Right cardiac atrium (tissue), 5 donors: ENCODE measurements at regions not wholly inside any gene's neighbourhood (a gene's known extent, or its start where the extent isn't known, plus 50 kb on each side); places are given as distances from the start of the nearest gene placed in this dataset.

ENCODE experiments used
- ATAC-seq, 2 donors: fragments of 200-7000 bp; cut with Tn5 transposase; one replicate each; pipeline versions ENCODE4 v1.8.0 to v1.9.1; 2020; ENCODE audit warnings: moderate library complexity in 2 of 2, mild to moderate bottlenecking in 1 of 2
- DNase-seq, 3 donors: peaks; one replicate each; pipeline ENCODE4 v3.0.0-alpha.2; 2020
- H3K27ac ChIP-seq: one replicate; pipeline ENCODE4 v1.5.1; 2013; ENCODE audit warnings: mild to moderate bottlenecking, low read length, control low read depth, moderate library complexity
- H3K27me3 ChIP-seq: one replicate; pipeline ENCODE4 v1.6.1; 2013; ENCODE audit not compliant: control insufficient read depth, insufficient read depth
- H3K4me1 ChIP-seq: one replicate; pipeline ENCODE4 v1.6.1; 2013; ENCODE audit warnings: low read length; ENCODE audit not compliant: control insufficient read depth, insufficient read depth
- H3K4me3 ChIP-seq: one replicate; pipeline ENCODE4 v1.5.1; 2013; ENCODE audit warnings: low read length, control low read depth
- H3K9me3 ChIP-seq: one replicate; pipeline ENCODE4 v1.6.1; 2013; ENCODE audit warnings: low read length; ENCODE audit not compliant: control insufficient read depth
- WGBS: extraction: QIAGEN DNeasy Blood & Tissue Kit; methylation state at CpG from one replicate; pipeline ENCODE4 v1.1.7; 2013; 5-methylcytosine and 5-hydroxymethylcytosine counted together
- intact Hi-C, 4 donors: fragments of 100-400 bp; cut with DNase I; formaldehyde crosslinking; loops; one replicate each; pipeline versions ENCODE4 v1.11.0 to v1.14.0; 2022 to 2023
- donor health status: healthy with polysubstance abuse.
- donor health status: DM: no; HTN: yes; CAD: no.
- donor health status: DM: no; HTN: no; CAD: no.
- donor health status: DM: no; HTN: yes; CAD: no; lungs with severe emphysema.
- donor health status: DM: yes; HTN: yes; CAD: no.

DNA sequence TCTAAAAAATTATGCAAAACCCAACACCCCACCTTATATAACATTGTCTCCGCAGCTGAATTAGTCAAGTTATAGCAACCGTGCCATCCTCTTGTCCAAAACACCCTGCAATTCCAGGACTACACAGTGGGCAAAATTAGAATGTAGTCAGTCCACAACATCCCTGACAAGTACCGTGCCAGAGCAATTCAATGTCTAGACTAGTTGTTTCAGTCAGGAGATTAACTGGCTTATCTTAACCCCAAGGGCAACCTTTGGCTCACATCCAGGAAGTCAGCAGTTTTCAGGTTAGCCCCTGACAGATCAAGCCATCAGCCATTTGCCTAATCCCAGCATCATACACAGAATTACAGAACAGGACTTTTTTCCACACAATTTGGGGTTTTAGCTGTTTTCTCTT is 240.8 kb upstream of the TMEM161B start:
- DNase-seq (no peak), ATAC-seq (no peak)
- H3K9me3 ChIP-seq, result no peaks in the 10 kb centered on the region
- H3K4me3 ChIP-seq, result no peak overlapping the region
- WGBS, result 57% methylated on average over 3 of the region's 3 CpGs
- no peak overlapping the region for H3K27ac ChIP-seq
- no peaks in the 10 kb centered on the region for H3K27me3 ChIP-seq
- H3K4me1 ChIP-seq, result no peaks in the 10 kb centered on the region
- intact Hi-C loops, result no loop called here

DNA sequence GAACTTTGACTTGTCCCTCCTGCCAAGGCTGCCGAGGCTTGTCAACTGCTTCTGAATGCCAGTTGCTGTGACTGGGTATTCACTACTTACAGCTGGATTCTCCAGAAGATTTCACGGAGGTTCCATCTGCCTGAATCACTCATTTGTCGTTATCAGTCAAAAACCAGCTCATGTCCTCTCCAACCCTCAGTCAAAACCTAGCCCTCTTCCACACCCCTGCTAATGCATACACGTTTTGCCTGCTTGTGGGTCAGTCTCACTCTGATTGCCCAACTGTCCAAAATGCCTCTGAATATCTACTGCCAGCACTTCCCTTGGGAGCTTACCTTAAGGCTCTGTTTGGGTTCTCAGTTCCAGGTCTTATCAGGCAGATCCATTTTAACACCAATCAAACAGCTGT is 238.6 kb upstream of the TMEM161B start:
- Histone ChIP-seq H3K4me1 (no peaks in the 10 kb centered on the region), H3K9me3 (no peaks in the 10 kb centered on the region), H3K4me3 (no peak overlapping the region), H3K27me3 (no peaks in the 10 kb centered on the region), H3K27ac (no peak overlapping the region)
- whole genome bisulfite sequencing, result 74% methylated on average over 4 of the region's 4 CpGs
- ATAC-seq (no peak), DNase-seq (no peak)
- intact Hi-C loops, result no loop called here

DNA sequence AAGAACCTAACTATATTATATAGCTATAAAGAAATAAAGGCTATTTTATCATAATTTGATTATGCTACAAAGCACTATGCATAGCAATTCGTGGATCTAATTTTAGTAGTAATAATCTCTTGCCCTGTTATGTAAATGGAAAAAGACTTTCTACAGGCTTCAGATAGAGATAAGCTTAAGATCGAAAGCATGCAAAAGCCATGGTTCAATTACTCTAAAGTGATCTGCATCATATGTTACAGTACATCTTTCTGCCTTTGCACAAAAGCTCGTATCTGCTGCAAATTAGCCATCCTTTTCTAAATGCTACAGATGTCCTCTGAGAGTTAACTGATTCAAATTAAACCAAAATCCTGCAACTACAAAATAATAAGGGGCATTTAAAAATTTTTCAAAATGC is 234.8 kb upstream of the TMEM161B start:
- intact Hi-C loops, result no loop called here
- no peak overlapping the region for H3K4me3 ChIP-seq
- H3K27me3 ChIP-seq, result no peaks in the 10 kb centered on the region
- H3K4me1 ChIP-seq, result no peaks in the 10 kb centered on the region
- ATAC-seq, result no peak
- H3K27ac ChIP-seq, result no peak overlapping the region
- no peak for DNase-seq
- no peaks in the 10 kb centered on the region for H3K9me3 ChIP-seq
- 44% methylated on average over 3 of the region's 3 CpGs for WGBS

DNA sequence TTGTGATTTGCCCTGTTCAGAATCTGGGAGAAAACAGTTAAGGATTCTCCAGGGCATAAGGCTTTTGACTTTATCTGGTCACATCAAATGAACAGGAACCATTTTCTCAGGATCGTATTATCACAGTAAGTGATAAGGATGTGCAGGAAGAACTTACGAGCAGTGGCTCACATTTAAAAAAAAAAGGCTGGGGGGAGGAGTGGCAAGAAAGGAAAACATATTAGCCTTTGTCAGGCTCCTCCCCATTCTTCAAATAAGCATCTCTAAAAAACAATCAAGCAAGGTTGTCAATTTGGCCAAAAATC is 234.3 kb upstream of the TMEM161B start:
- intact Hi-C loops, result no loop called here
- H3K4me3 ChIP-seq, result peak overlapping the region; percentile 88
- ATAC-seq (no peak), DNase-seq (no peak)
- 4% methylated on average over 2 of the region's 2 CpGs for WGBS
- H3K27ac ChIP-seq, result no peak overlapping the region
- no peaks in the 10 kb centered on the region for H3K27me3 ChIP-seq
- no peaks in the 10 kb centered on the region for H3K9me3 ChIP-seq
- no peaks in the 10 kb centered on the region for H3K4me1 ChIP-seq

DNA sequence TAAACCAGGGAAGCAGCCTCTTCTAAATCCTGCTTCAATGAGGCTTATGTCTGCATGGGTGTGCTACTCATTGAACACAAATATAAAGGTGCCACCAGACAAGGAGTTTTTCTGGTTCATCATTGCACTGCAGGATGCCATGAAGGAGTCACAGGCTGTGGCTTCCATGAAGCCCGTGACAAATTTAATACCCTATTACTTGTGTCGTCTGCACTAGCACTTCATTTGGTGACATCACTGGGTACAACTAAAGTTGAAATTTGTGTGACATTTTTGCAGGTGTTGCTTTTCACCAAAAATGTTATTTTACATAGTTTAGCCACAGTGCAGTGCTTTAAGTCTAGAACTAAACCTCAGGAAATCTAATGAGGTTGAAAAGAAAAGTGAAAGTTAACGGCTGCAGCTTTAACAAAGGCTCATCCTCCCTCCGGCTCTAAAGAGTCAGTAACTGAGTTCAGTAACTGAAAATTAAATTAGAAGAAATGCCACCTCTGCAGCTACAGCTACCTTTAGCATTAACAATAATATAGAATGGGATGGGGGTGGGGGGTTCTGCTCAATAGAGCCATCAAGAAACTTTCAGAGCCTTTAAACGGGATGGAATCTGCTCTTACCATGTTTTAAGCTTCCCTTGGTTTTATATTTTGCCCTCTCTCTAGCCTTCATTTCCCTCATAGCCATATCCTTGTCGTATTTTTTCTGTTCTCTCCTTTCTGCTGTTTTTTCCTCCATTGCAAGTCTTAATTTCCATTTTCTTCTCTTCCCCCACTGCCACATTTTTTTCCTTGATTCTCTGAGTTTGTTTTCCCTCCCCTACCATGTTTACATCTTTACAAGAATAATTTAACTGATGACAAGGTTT is 233.8 kb upstream of the TMEM161B start:
- Histone ChIP-seq H3K27ac (no peak overlapping the region), H3K4me1 (no peaks in the 10 kb centered on the region), H3K27me3 (no peaks in the 10 kb centered on the region), H3K9me3 (no peaks in the 10 kb centered on the region), H3K4me3 (peak overlapping the region; percentile 88)
- 29% methylated on average over 6 of the region's 6 CpGs for WGBS
- DNase-seq (no peak), ATAC-seq (peak in 1 of 2 donors; percentile 40)
- intact Hi-C loops, result no loop called here

DNA sequence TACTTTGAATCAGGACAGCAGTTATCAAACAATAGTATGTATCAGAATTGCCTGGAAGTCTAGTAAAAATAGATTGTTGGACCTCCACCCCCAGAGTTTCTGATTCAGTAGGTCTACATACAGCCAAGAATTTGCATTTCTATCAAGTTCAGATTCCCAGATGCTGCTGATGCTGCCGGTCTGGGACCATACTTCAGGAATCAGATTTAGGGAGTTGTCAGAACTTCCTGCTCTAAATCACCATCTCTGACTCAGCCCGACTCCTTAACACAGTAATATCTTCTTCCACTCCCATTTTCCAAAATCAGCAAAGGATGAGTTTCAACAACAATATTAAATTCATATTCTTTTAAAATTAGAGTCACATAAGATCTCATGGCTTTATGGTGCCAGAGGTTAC is 227.2 kb upstream of the TMEM161B start:
- intact Hi-C loops, result no loop called here
- 33% methylated on average over 2 of the region's 2 CpGs for WGBS

DNA sequence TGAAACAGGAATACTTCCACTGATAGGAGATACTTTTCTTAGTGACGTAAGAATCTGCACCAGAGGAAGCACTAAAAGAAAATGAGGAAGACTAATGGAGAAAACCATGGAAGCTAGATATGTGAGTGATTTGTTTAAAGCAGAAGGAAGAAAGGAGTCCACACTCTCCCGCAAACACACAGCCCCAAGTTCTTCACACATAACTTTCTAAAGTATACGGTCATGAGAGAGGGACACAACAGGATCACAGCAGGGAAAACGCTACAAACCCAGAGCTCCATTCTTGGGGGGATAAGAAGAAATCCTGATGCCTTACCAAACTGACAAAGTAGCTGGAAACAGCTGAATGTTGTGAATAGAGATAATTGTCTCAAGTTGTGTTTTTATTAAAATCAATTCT is 222.2 kb upstream of the TMEM161B start:
- peaks cover 4% of the 10 kb centered on the region for H3K27me3 ChIP-seq
- DNase-seq, result no peak
- WGBS, result 34% methylated on average over 4 of the region's 4 CpGs
- intact Hi-C loops, result no loop called here
- no peak overlapping the region for H3K27ac ChIP-seq
- H3K9me3 ChIP-seq, result no peaks in the 10 kb centered on the region
- H3K4me3 ChIP-seq, result no peak overlapping the region
- ATAC-seq, result no peak
- H3K4me1 ChIP-seq, result no peaks in the 10 kb centered on the region

More for the DNA sequence above, 227.2 kb upstream of the TMEM161B start:
- peaks cover 4% of the 10 kb centered on the region for H3K27me3 ChIP-seq
- no peak overlapping the region for H3K27ac ChIP-seq
- no peak overlapping the region for H3K4me3 ChIP-seq
- no peaks in the 10 kb centered on the region for H3K9me3 ChIP-seq
- ATAC-seq (no peak), DNase-seq (no peak)
- no peaks in the 10 kb centered on the region for H3K4me1 ChIP-seq

DNA sequence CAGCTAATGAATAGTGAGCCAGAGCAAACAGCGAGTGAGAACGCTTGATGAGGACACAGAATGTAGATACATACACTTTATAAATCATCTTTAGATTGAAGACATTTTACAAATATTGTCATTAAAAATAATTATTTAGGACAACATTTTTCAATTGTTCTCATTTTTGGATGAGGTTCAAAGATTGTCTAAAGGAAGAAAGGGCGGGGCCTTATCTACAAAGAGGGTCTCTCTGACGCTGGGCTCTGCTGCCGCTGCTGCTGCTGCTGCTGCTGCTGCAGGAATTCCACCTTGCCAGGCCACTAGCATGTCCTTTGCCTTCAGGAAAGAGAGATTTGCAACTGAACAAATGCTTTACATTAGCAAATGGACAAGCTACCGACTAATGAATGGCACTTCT is 220.7 kb upstream of the TMEM161B start:
- Histone ChIP-seq H3K27me3 (peaks cover 4% of the 10 kb centered on the region), H3K9me3 (no peaks in the 10 kb centered on the region), H3K27ac (no peak overlapping the region), H3K4me1 (no peaks in the 10 kb centered on the region), H3K4me3 (no peak overlapping the region)
- ATAC-seq, result no peak
- no peak for DNase-seq
- intact Hi-C loops, result no loop called here
- 40% methylated on average over 6 of the region's 6 CpGs for WGBS

DNA sequence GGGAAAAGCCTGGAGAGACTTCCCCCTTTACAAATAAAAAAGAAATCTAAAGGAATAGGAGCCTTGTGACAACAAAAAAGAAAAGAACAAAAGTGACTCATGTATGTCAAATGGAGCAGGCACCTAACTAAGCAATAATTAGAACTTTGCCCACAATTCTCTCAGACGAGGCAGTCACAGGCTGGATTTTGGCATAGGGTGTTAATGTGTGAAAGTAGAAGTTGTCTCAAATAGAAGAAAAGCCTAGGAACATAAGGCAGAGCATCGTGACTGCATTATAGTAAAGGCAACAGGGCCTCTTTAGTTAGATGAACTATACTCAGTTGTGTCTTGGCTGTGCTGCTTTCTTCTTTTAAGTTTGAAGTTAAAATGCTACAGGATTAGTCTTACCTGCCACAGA is 219.9 kb upstream of the TMEM161B start:
- ATAC-seq, result no peak
- Histone ChIP-seq H3K27me3 (peaks cover 4% of the 10 kb centered on the region), H3K4me1 (no peaks in the 10 kb centered on the region), H3K4me3 (no peak overlapping the region), H3K9me3 (no peaks in the 10 kb centered on the region), H3K27ac (no peak overlapping the region)
- no peak for DNase-seq
- intact Hi-C loops, result no loop called here
- 67% methylated on average over 2 of the region's 2 CpGs for WGBS

DNA sequence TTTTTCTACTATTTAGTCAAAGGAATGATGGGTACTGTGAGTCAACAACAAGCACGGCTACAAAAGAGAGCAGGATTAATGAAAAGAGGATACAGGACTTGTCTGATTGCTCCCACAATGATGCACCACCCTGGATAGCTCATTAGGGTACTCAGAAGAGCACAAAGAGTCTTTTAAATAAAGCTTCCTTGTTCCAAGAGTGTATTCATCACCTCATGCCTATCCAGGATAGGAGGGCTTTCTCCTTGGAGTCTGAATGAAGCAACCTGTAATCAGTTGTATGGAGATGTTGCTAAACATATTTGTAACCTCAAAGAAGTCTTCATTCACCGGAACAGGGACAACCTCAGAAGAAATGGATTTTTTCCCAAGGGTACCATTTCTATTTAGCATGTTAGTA is 219.5 kb upstream of the TMEM161B start:
- no peak for DNase-seq
- no peak for ATAC-seq
- H3K4me3 ChIP-seq, result no peak overlapping the region
- intact Hi-C loops, result no loop called here
- 79% methylated on average over 2 of the region's 2 CpGs for WGBS
- H3K27me3 ChIP-seq, result peaks cover 4% of the 10 kb centered on the region
- no peak overlapping the region for H3K27ac ChIP-seq
- no peaks in the 10 kb centered on the region for H3K4me1 ChIP-seq
- no peaks in the 10 kb centered on the region for H3K9me3 ChIP-seq

DNA sequence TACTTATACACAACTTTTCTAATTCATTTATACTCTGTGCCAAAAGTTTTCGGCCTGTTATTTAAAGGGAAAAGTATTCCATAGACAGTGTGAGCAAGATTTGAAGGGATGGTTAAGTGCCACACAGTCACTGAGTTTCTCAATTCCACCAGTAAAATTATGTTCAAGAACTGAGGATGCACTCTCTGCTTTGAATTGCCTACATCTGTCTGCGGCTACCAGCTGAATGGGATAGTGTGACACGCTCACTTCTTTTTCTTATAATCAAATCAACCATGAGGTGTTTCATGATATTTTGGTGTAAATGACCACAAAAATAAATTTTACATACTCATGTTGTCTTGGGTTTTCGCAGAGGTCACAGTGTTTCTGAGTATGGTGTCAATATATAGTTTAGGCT is 218.4 kb upstream of the TMEM161B start:
- WGBS, result 90% methylated on average over 4 of the region's 4 CpGs
- ATAC-seq (no peak), DNase-seq (no peak)
- Histone ChIP-seq H3K27me3 (peaks cover 1% of the 10 kb centered on the region), H3K9me3 (no peaks in the 10 kb centered on the region), H3K4me1 (no peaks in the 10 kb centered on the region), H3K4me3 (no peak overlapping the region), H3K27ac (no peak overlapping the region)
- intact Hi-C loops, result no loop called here

DNA sequence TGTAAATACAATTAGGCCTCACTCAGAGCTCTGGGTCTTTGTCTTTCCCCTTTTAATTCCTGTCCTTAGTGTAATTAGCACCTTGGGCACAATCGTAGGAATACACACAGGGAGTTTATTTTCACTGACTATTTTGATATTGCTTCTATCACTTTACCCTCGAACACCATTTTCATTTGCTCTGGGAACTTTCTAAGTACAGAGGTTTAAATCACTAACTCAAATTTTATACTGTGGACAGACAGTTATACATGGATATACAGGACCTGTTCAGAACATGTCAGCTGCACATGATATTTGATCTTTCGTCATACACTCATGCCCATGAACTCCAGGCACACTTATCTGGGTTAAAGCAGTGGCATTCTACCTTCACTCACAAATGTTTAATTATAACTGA is 217.8 kb upstream of the TMEM161B start:
- WGBS, result 56% methylated on average over 3 of the region's 3 CpGs
- ATAC-seq (no peak), DNase-seq (no peak)
- Histone ChIP-seq H3K9me3 (no peaks in the 10 kb centered on the region), H3K4me3 (no peak overlapping the region), H3K27me3 (no peaks in the 10 kb centered on the region), H3K27ac (no peak overlapping the region), H3K4me1 (no peaks in the 10 kb centered on the region)
- intact Hi-C loops, result no loop called here
